Lower leg skin (tissue), 4 donors: ENCODE measurements at regions not wholly inside any gene's neighbourhood (a gene's known extent, or its start where the extent isn't known, plus 50 kb on each side); places are given as distances from the start of the nearest gene placed in this dataset.

ENCODE experiments used
- DNase-seq, 2 donors: peaks; one replicate each; pipeline ENCODE4 v3.0.0-alpha.2; 2019; ENCODE audit warnings: low spot score in 2 of 2
- H3K4me3 ChIP-seq: fragments of 200-600 bp; sonication (generic); 2 replicates; pipeline ENCODE4 v1.5.1; 2017; ENCODE audit warnings: mild to moderate bottlenecking, low read depth; ENCODE audit not compliant: poor library complexity, severe bottlenecking
- POLR2A ChIP-seq, 2 donors: fragments of 450-650 bp; IDR thresholded peaks; one replicate each; pipeline ENCODE4 v1.6.1; 2016 to 2017; ENCODE audit warnings: antibody characterized with exemption in 2 of 2, mild to moderate bottlenecking in 1 of 2, moderate library complexity in 1 of 2
- WGBS, 2 donors: methylation state at CpG; one replicate each; pipeline ENCODE4 v1.1.5; 2018; 5-methylcytosine and 5-hydroxymethylcytosine counted together
- intact Hi-C: fragments of 100-400 bp; cut with DNase I; formaldehyde crosslinking; loops from one replicate; pipeline ENCODE4 v1.15.0; 2023; ENCODE audit warnings: low total_unique reads
- TF ChIP-seq, protein P1 (sequence below), 3 donors: fragments of 450-650 bp; IDR thresholded peaks; one replicate each; pipeline ENCODE4 v1.5.1; 2016; ENCODE audit warnings: antibody characterized with exemption in 3 of 3, mild to moderate bottlenecking in 3 of 3, moderate library complexity in 2 of 3

DNA sequence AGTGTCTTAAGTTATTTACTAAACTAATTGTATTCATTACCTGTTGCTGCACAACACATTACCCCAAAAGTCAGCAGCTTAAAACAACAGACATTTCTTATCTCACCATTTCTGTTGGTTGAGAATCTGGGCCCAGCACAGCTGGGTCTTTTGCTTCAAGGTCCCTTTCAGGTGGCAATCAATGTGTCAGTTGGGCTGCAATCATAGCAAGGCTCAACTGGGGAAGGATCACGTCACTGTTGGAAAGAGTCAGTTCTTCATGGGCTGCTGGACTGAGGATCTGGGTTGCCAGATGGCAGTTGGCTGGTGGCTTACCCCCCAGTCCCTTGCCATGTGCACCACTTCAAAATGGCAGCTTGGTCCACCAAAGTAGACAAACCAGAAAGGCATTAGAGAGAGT, 261.2 kb downstream of the SUCLG1 start:
- H3K4me3 ChIP-seq, result no peak overlapping the region
- TF ChIP-seq, protein P1, sequence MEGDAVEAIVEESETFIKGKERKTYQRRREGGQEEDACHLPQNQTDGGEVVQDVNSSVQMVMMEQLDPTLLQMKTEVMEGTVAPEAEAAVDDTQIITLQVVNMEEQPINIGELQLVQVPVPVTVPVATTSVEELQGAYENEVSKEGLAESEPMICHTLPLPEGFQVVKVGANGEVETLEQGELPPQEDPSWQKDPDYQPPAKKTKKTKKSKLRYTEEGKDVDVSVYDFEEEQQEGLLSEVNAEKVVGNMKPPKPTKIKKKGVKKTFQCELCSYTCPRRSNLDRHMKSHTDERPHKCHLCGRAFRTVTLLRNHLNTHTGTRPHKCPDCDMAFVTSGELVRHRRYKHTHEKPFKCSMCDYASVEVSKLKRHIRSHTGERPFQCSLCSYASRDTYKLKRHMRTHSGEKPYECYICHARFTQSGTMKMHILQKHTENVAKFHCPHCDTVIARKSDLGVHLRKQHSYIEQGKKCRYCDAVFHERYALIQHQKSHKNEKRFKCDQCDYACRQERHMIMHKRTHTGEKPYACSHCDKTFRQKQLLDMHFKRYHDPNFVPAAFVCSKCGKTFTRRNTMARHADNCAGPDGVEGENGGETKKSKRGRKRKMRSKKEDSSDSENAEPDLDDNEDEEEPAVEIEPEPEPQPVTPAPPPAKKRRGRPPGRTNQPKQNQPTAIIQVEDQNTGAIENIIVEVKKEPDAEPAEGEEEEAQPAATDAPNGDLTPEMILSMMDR (IDR thresholded peaks at IDR 0.05), result no peak
- no peak for TF ChIP-seq POLR2A (IDR thresholded peaks at IDR 0.05)
- 100% methylated on average over 1 of the region's 1 CpG for WGBS, 2 donors
- intact Hi-C loops, result no loop called here
- no peak for DNase-seq

DNA sequence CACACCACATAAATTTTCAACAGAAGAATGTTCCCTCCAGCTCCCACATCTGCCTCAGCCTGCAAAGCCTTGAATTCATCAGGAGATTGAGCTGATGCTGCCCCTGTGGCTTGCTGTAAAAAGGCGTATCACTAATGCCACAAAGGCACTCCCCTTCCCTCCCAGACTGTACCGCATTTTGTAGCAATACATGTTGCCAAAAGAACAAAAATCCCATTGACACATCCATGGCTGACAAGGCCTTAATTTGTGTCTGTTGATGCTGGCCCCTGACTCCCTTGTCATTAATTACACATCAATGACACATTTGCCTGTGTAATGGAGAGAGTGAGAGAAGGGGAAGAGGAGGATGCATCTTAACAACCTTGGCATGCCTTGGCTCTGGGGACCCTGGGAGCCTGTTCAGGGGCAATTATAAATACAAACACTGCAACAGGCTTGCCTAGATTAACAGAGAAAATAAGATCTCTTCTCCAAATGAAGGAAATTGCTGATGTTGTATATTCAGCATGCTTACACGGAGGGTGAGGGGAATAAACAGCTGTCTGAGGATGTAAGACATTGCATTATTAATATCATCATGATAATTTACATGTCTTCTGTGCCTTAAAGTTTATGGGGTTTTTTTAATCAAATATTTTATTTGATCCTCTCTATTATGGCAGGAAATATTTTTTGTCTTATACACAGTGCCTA, 264.0 kb downstream of the SUCLG1 start:
- TF ChIP-seq, protein P1 (IDR thresholded peaks at IDR 0.05), result no peak
- TF ChIP-seq POLR2A (IDR thresholded peaks at IDR 0.05), result no peak
- 34 to 49% methylated on average over 3 of the region's 3 CpGs for WGBS, 2 donors
- no peak for DNase-seq
- H3K4me3 ChIP-seq, result no peak overlapping the region
- intact Hi-C loops, result no loop called here

DNA sequence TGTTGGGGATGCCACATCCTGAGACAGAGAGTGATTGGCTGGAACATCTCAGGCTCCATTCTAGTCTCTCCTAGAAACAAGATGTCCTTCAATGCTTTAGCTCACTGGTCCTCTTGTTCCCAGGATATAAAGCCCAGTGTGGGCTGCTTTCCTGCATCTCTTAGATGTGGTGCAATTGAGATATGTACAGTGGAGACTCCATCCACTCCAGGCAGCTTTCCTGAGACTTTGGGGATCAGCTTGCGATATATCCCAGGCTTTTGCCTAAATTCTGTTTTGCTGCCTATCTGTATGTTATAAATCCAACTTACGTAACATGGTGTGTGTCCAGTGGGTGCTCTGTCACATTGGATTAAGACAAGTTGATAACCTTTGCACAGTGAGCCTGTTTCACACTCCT, 264.9 kb downstream of the SUCLG1 start:
- 96 to 98% methylated on average over 2 of the region's 2 CpGs for WGBS, 2 donors
- H3K4me3 ChIP-seq, result no peak overlapping the region
- DNase-seq, result no peak
- TF ChIP-seq, protein P1 (IDR thresholded peaks at IDR 0.05), result no peak
- intact Hi-C loops, result no loop called here

DNA sequence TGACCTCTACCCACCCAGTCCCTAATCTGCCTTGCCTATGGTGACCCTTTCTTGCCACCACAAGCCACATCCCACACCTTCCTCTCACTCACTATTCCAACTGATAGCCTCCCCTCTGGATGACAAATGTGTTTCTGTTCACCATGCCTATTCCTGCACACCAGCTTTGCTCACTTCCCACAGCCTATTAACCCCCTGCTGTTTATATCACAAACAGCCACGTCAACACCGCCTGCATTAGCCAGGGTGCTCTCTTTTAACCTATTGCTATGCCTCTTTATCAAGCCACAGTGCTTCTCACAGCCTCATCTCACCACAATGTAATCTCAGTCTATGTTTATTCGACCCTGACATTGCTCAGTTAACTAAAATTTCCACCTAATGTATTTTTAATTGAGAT, 271.8 kb downstream of the SUCLG1 start:
- DNase-seq, result no peak
- 67 to 73% methylated on average over 3 of the region's 3 CpGs for WGBS, 2 donors
- intact Hi-C loops, result no loop called here
- H3K4me3 ChIP-seq, result no peak overlapping the region
- TF ChIP-seq, protein P1 (IDR thresholded peaks at IDR 0.05), result no peak
- TF ChIP-seq POLR2A (IDR thresholded peaks at IDR 0.05), result no peak

DNA sequence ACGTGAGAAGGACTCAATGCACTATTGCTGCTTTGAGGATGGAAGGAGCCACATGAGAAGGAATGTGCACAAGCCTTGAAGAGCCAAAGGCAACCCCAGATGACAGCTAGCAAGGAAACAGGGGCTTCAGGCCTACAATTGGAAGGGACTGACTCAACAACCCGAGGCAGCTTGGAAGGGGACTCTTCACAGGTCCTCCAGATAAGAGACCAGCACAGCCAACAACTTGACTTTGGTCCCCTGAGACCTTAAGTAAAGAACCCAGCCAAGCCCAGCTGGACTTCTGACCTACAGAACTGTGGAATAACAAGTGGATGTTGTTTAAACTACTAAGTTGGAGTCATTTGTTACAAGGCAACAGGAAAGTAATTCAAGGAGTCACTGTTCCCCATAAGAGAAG, 277.2 kb downstream of the SUCLG1 start:
- intact Hi-C loops, result no loop called here
- DNase-seq, result no peak
- no peak overlapping the region for H3K4me3 ChIP-seq
- WGBS, 2 donors, result 71 to 76% methylated on average over 2 of the region's 2 CpGs
- TF ChIP-seq, protein P1 (IDR thresholded peaks at IDR 0.05), result no peak
- no peak for TF ChIP-seq POLR2A (IDR thresholded peaks at IDR 0.05)

DNA sequence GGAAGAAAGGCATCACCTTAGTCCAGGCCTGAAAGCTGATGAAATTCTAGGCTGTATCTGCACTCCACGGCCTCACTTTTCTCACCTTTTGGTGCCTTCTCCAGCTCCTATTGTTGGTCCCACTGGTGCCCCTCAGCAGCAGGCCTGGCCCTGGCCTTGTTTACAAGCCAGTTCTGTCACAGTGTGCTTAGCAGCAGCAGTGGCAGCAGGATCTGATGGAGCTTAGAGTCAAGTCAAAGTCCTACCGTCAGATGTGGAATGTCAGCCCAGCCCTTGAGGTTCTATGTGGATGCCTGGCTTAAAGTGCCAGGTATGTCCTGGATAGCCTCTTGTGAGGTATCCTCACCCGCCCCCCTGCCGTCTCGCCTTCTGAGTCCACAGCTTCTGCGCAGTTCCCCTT, 281.3 kb downstream of the SUCLG1 start:
- intact Hi-C loops, result no loop called here
- no peak for DNase-seq
- 83 to 84% methylated on average over 6 of the region's 6 CpGs for WGBS, 2 donors
- no peak overlapping the region for H3K4me3 ChIP-seq
- TF ChIP-seq, protein P1 (IDR thresholded peaks at IDR 0.05), result no peak
- TF ChIP-seq POLR2A (IDR thresholded peaks at IDR 0.05), result no peak
